ENCODE measurements at regions not wholly inside any gene's neighbourhood (a gene's known extent, or its start where the extent isn't known, plus 50 kb on each side); places are given as distances from the start of the nearest gene placed in this dataset.

DNA sequence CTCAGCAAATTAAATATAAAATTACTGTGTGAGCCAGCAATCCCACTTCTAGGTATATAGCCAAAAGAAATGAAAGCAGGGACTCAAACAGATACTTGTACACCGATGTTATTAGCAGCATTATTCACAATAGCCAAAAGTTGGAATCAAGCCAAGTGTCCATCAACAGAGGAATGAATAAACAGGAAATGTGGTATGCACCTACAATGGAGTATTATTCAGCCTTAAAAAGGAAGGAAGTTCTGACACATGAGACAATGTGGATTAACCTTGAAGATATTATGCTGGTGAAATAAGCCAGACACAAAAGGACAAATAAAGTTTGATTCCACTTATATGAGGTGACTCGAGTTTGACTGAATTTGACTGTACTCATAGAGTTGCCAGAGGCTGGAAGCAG lies 108.3 kb upstream of the DUSP21 start:
- TF ChIP-seq NFRKB (IDR thresholded peaks at IDR 0.05) (no peak), SUZ12 (IDR thresholded peaks at IDR 0.05) (no peak), ARNT (IDR thresholded peaks at IDR 0.05) (no peak), ZNF384 (IDR thresholded peaks at IDR 0.05) (no peak), FOXK2 (IDR thresholded peaks at IDR 0.05) (no peak), LEF1 (IDR thresholded peaks at IDR 0.05; ENCODE audit: borderline replicate concordance) (no peak), ELF4 (IDR thresholded peaks at IDR 0.05) (no peak)
- ChIA-PET POLR2A (no interaction called here), CTCF (no interaction called here)
- DNase-seq (ENCODE audit: extremely low spot score) = no peak

GRCh38 chrX:44733931-44734330 lies 109.9 kb upstream of the DUSP21 start:
- POLR2A ChIA-PET = no interaction called here
- CTCF ChIA-PET = no interaction called here
- DNase-seq (ENCODE audit: extremely low spot score) = no peak
- TF ChIP-seq HDGF (IDR thresholded peaks at IDR 0.05; ENCODE audit: borderline replicate concordance) (no peak), SP1 (IDR thresholded peaks at IDR 0.05) (no peak), ZNF384 (IDR thresholded peaks at IDR 0.05) (no peak), L3MBTL2 (conservative IDR thresholded peaks at IDR 0.05) (no peak), FOXA1 (IDR thresholded peaks at IDR 0.05) (no peak), CTBP1 (IDR thresholded peaks at IDR 0.05; ENCODE audit: borderline replicate concordance) (no peak), SUZ12 (IDR thresholded peaks at IDR 0.05) (no peak), BHLHE40 (IDR thresholded peaks at IDR 0.05; ENCODE audit: borderline replicate concordance) (no peak), TARDBP (IDR thresholded peaks at IDR 0.05) (no peak), NFRKB (IDR thresholded peaks at IDR 0.05) (no peak), ELF4 (IDR thresholded peaks at IDR 0.05) (no peak), ARNT (IDR thresholded peaks at IDR 0.05) (no peak), FOXM1 (IDR thresholded peaks at IDR 0.05; ENCODE audit: borderline replicate concordance) (no peak), FOXK2 (IDR thresholded peaks at IDR 0.05) (no peak), LEF1 (IDR thresholded peaks at IDR 0.05; ENCODE audit: borderline replicate concordance) (no peak)
- TF ChIP-seq, protein P1, sequence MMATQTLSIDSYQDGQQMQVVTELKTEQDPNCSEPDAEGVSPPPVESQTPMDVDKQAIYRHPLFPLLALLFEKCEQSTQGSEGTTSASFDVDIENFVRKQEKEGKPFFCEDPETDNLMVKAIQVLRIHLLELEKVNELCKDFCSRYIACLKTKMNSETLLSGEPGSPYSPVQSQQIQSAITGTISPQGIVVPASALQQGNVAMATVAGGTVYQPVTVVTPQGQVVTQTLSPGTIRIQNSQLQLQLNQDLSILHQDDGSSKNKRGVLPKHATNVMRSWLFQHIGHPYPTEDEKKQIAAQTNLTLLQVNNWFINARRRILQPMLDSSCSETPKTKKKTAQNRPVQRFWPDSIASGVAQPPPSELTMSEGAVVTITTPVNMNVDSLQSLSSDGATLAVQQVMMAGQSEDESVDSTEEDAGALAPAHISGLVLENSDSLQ (IDR thresholded peaks at IDR 0.05) = no peak

GRCh38 chrX:44731160-44731559 lies 112.7 kb upstream of the DUSP21 start:
- CTCF ChIA-PET = no interaction called here
- TF ChIP-seq, protein P1 (IDR thresholded peaks at IDR 0.05) = no peak
- TF ChIP-seq TARDBP (IDR thresholded peaks at IDR 0.05) = no peak
- no peak for TF ChIP-seq ELF4 (IDR thresholded peaks at IDR 0.05)
- no peak for TF ChIP-seq HDGF (IDR thresholded peaks at IDR 0.05; ENCODE audit: borderline replicate concordance)
- no peak for TF ChIP-seq FOXA1 (IDR thresholded peaks at IDR 0.05)
- no peak for TF ChIP-seq SUZ12 (IDR thresholded peaks at IDR 0.05)
- no peak for TF ChIP-seq SP1 (IDR thresholded peaks at IDR 0.05)
- no peak for TF ChIP-seq FOXM1 (IDR thresholded peaks at IDR 0.05; ENCODE audit: borderline replicate concordance)
- no peak for TF ChIP-seq CTBP1 (IDR thresholded peaks at IDR 0.05; ENCODE audit: borderline replicate concordance)
- no peak for TF ChIP-seq NFRKB (IDR thresholded peaks at IDR 0.05)
- TF ChIP-seq ZNF384 (IDR thresholded peaks at IDR 0.05) = no peak
- no peak for TF ChIP-seq L3MBTL2 (conservative IDR thresholded peaks at IDR 0.05)
- DNase-seq (ENCODE audit: extremely low spot score) = no peak
- POLR2A ChIA-PET = no interaction called here

GRCh38 chrX:44723426-44723825 lies 120.4 kb upstream of the DUSP21 start:
- TF ChIP-seq FOXK2 (IDR thresholded peaks at IDR 0.05) = no peak
- POLR2A ChIA-PET = no interaction called here
- CTCF ChIA-PET = interaction anchor here (0.6 to 0.8 kb wide), 2 partner anchors 12 to 532 kb away, joined by 3 read pairs; no protein-coding TSS in a partner anchor
- no peak for DNase-seq (ENCODE audit: extremely low spot score)

DNA sequence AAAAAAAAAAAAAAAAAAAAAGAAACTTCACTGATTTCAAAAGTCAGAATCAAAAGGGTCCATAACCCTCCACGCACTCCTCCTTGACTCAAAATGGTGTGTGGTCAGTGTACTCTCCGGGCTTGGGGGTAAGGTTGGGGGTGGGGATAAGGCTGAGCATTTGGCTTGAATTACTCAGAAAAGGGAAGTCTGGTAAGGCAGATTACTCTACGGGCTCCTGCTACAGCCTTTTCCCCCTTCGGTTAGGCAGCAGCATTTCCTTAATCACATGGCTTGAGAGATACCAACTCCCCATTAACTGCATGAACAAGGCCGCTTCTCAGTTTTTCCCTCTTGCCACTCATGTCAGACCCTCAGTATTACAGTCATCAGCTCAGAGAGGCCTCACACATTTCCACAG lies 135.4 kb upstream of the DUSP21 start:
- no peak for DNase-seq (ENCODE audit: extremely low spot score)
- no peak for TF ChIP-seq FOXM1 (IDR thresholded peaks at IDR 0.05; ENCODE audit: borderline replicate concordance)
- no peak for TF ChIP-seq NFRKB (IDR thresholded peaks at IDR 0.05)
- no peak for TF ChIP-seq SUZ12 (IDR thresholded peaks at IDR 0.05)
- TF ChIP-seq LEF1 (IDR thresholded peaks at IDR 0.05; ENCODE audit: borderline replicate concordance) = no peak
- TF ChIP-seq ZNF384 (IDR thresholded peaks at IDR 0.05) = no peak
- no peak for TF ChIP-seq BHLHE40 (IDR thresholded peaks at IDR 0.05; ENCODE audit: borderline replicate concordance)
- no peak for TF ChIP-seq L3MBTL2 (conservative IDR thresholded peaks at IDR 0.05)
- no peak for TF ChIP-seq ELF4 (IDR thresholded peaks at IDR 0.05)
- no peak for TF ChIP-seq TARDBP (IDR thresholded peaks at IDR 0.05)
- TF ChIP-seq, protein P1 (IDR thresholded peaks at IDR 0.05) = no peak
- no peak for TF ChIP-seq ARNT (IDR thresholded peaks at IDR 0.05)
- TF ChIP-seq FOXA1 (IDR thresholded peaks at IDR 0.05) = no peak
- ChIA-PET CTCF (no interaction called here), POLR2A (no interaction called here)

GRCh38 chrX:44705817-44706551 lies 137.8 kb upstream of the DUSP21 start:
- CTCF ChIA-PET = interaction anchor here (0.6 kb wide), 1 partner anchor 589 kb away, joined by 3 read pairs; no protein-coding TSS in a partner anchor
- no peak for DNase-seq (ENCODE audit: extremely low spot score)
- no peak for TF ChIP-seq BHLHE40 (IDR thresholded peaks at IDR 0.05; ENCODE audit: borderline replicate concordance)
- TF ChIP-seq SP1 (IDR thresholded peaks at IDR 0.05) = no peak
- TF ChIP-seq HDGF (IDR thresholded peaks at IDR 0.05; ENCODE audit: borderline replicate concordance) = no peak
- no peak for TF ChIP-seq ARNT (IDR thresholded peaks at IDR 0.05)
- TF ChIP-seq NFRKB (IDR thresholded peaks at IDR 0.05) = no peak
- no peak for TF ChIP-seq CTBP1 (IDR thresholded peaks at IDR 0.05; ENCODE audit: borderline replicate concordance)
- no peak for TF ChIP-seq SUZ12 (IDR thresholded peaks at IDR 0.05)
- no peak for TF ChIP-seq ZNF384 (IDR thresholded peaks at IDR 0.05)
- TF ChIP-seq L3MBTL2 (conservative IDR thresholded peaks at IDR 0.05) = no peak
- no peak for TF ChIP-seq FOXA1 (IDR thresholded peaks at IDR 0.05)
- no peak for TF ChIP-seq TARDBP (IDR thresholded peaks at IDR 0.05)
- TF ChIP-seq FOXM1 (IDR thresholded peaks at IDR 0.05; ENCODE audit: borderline replicate concordance) = no peak
- TF ChIP-seq, protein P1 (IDR thresholded peaks at IDR 0.05) = no peak
- TF ChIP-seq FOXK2 (IDR thresholded peaks at IDR 0.05) = no peak
- no peak for TF ChIP-seq ELF4 (IDR thresholded peaks at IDR 0.05)
- no peak for TF ChIP-seq LEF1 (IDR thresholded peaks at IDR 0.05; ENCODE audit: borderline replicate concordance)
- POLR2A ChIA-PET = no interaction called here

All from HEK293T (cell line).